HepG2 (cell line): ENCODE measurements at regions not wholly inside any gene's neighbourhood (a gene's known extent, or its start where the extent isn't known, plus 50 kb on each side); places are given as distances from the start of the nearest gene placed in this dataset.
A peak's percentile ranks its signal among the peaks of the same experiment; 100 is the strongest.

Experiments
- ATAC-seq: fragments of 200-7000 bp; cut with Tn5 transposase; 3 replicates; pipeline ENCODE4 v1.9.1; 2020; ENCODE audit warnings: mild to moderate bottlenecking, moderate library complexity
- BruUV-seq: library from RNA; stranded (reverse); fragments of 400-500 nt; replicated peaks from 2 replicates; lab custom pipeline; 2021; lab: Mats Ljungman, UMichigan
- CTCF ChIA-PET: fragments of 300-600 bp; formaldehyde crosslinking; extraction: SDS; loops from one replicate; lab custom pipeline; 2021; ENCODE audit warnings: low total read pairs, inconsistent platforms, low intra/inter-chr PET ratio; lab: Yijun Ruan, JAX
- POLR2A ChIA-PET: fragments of 350-600 bp; sonication (Branson Sonifier 250); formaldehyde crosslinking; loops from one replicate; lab custom pipeline; 2020; ENCODE audit warnings: antibody characterized with exemption, inconsistent platforms; lab: Yijun Ruan, JAX
- DNase-seq: peaks from one replicate; pipeline ENCODE4 v3.0.0-alpha.2; 2015; ENCODE audit warnings: low spot score
- FAIRE-seq: peaks from 3 replicates; lab custom pipeline; 2011; peaks lifted over from hg19 to GRCh38; lab: Jason Lieb, UNC
- H2AFZ ChIP-seq: one replicate; pipeline ENCODE4 v1.6.1; 2011; ENCODE audit warnings: low read length, inconsistent platforms
- H3K27ac ChIP-seq: fragments of 300-600 bp; 3 replicates; pipeline ENCODE4 v1.8.0; 2011; ENCODE audit warnings: mixed run types, mild to moderate bottlenecking, mixed read lengths, low read length, inconsistent platforms; ENCODE audit not compliant: insufficient read depth; ENCODE audit errors: extremely low read length
- H3K27me3 ChIP-seq, 2 experiments: fragments of 200-600 bp in 1 of 2; 2 replicates in 1 of 2; 3 replicates in 1 of 2; pipeline versions ENCODE4 v1.6.0 to v1.8.0; 2011; ENCODE audit warnings: low read length in 2 of 2, mild to moderate bottlenecking in 2 of 2, moderate library complexity in 2 of 2, inconsistent platforms in 1 of 2; ENCODE audit not compliant: insufficient read depth in 2 of 2, control insufficient read depth in 1 of 2
- H3K36me3 ChIP-seq, 2 experiments: fragments of 200-600 bp in 1 of 2; replicated peaks in 1 of 2; 2 replicates in 1 of 2; 3 replicates in 1 of 2; pipeline versions ENCODE4 v1.5.1 to v1.8.0; 2011; ENCODE audit warnings: low read length in 2 of 2, inconsistent platforms in 1 of 2; ENCODE audit not compliant: insufficient read depth in 2 of 2, control insufficient read depth in 1 of 2
- H3K4me1 ChIP-seq: 2 replicates; pipeline ENCODE4 v1.5.1; 2012; ENCODE audit warnings: low read length, inconsistent platforms; ENCODE audit not compliant: insufficient read depth
- H3K4me2 ChIP-seq: 2 replicates; pipeline ENCODE4 v1.6.0; 2011; ENCODE audit warnings: low read depth, low read length, inconsistent platforms
- H3K4me3 ChIP-seq, 3 experiments: fragments of 200-600 bp in 1 of 3; sonication (generic), shearing (Covaris generic) in 1 of 3; replicated peaks in 1 of 3; 2 replicates each; pipeline ENCODE4 v1.5.1; 2011 to 2016; ENCODE audit warnings: low read length in 3 of 3, inconsistent platforms in 2 of 3, low read depth in 2 of 3, mild to moderate bottlenecking in 2 of 3, control low read depth in 1 of 3, mixed read lengths in 1 of 3; ENCODE audit not compliant: insufficient read depth in 1 of 3
- H3K79me2 ChIP-seq: one replicate; pipeline ENCODE4 v1.6.1; 2011; ENCODE audit warnings: low read length, inconsistent platforms; ENCODE audit not compliant: insufficient read depth
- H3K9ac ChIP-seq: 2 replicates; pipeline ENCODE4 v1.6.0; 2011; ENCODE audit warnings: mild to moderate bottlenecking, low read depth, low read length, inconsistent platforms; ENCODE audit not compliant: insufficient read depth
- H3K9me3 ChIP-seq: 2 replicates; pipeline ENCODE4 v1.5.1; 2012; ENCODE audit warnings: mild to moderate bottlenecking, low read length
- H4K20me1 ChIP-seq: 2 replicates; pipeline ENCODE4 v1.6.0; 2011; ENCODE audit warnings: inconsistent platforms, mild to moderate bottlenecking, low read length, moderate library complexity; ENCODE audit not compliant: insufficient read depth
- KDM5B ChIP-seq: sonication (generic); formaldehyde crosslinking; IDR thresholded peaks from 2 replicates; pipeline ENCODE4 v1.4.0; 2020; ENCODE audit warnings: missing genetic modification reagents, mild to moderate bottlenecking, borderline replicate concordance
- NBN ChIP-seq: fragments of 450-650 bp; conservative IDR thresholded peaks from 2 replicates; pipeline ENCODE4 v1.6.1; 2017
- NPAS2 ChIP-seq: sonication (generic); formaldehyde crosslinking; IDR thresholded peaks from 2 replicates; pipeline ENCODE4 v1.8.0; 2022; ENCODE audit warnings: mild to moderate bottlenecking, missing genetic modification reagents, borderline replicate concordance
- NR2F1 ChIP-seq, 2 experiments: fragments of 450-650 bp in 1 of 2; formaldehyde crosslinking in 1 of 2; IDR thresholded peaks; 2 replicates each; pipeline versions ENCODE4 v1.5.0 to v1.6.1; 2016 to 2020; ENCODE audit warnings: mild to moderate bottlenecking in 1 of 2, missing compliant biosample characterization in 1 of 2, missing genetic modification reagents in 1 of 2, moderate library complexity in 1 of 2
- TAF1 ChIP-seq: sonication (generic); formaldehyde crosslinking; IDR thresholded peaks from 2 replicates; pipeline ENCODE4 v1.4.0; 2020; ENCODE audit warnings: missing genetic modification reagents
- ZNF138 ChIP-seq: sonication (generic); formaldehyde crosslinking; IDR thresholded peaks from 2 replicates; pipeline ENCODE4 v1.5.0; 2020; ENCODE audit warnings: mild to moderate bottlenecking, low read depth, missing genetic modification reagents
- ZNF292 ChIP-seq: sonication (generic); formaldehyde crosslinking; IDR thresholded peaks from 2 replicates; pipeline ENCODE4 v1.8.1; 2022; ENCODE audit warnings: mild to moderate bottlenecking, low read depth, missing genetic modification reagents, borderline replicate concordance
- ZNF34 ChIP-seq: sonication (generic); formaldehyde crosslinking; IDR thresholded peaks from 2 replicates; pipeline ENCODE4 v1.4.0; 2020; ENCODE audit warnings: mild to moderate bottlenecking, missing genetic modification reagents, borderline replicate concordance
- ZNF572 ChIP-seq: sonication (generic); formaldehyde crosslinking; IDR thresholded peaks from 2 replicates; pipeline ENCODE4 v1.5.1; 2020; ENCODE audit warnings: mild to moderate bottlenecking, missing genetic modification reagents
- WGBS: methylation state at CpG from one replicate; pipeline ENCODE4 v1.1.6; 2017; ENCODE audit warnings: low lambda C conversion rate; 5-methylcytosine and 5-hydroxymethylcytosine counted together
- in situ Hi-C: cut with HindIII; loops from 2 replicates; pipeline ENCODE4 v1.10.0; 2017; ENCODE audit warnings: low pct_unique_long_range_greater_than_20kb; ENCODE audit not compliant: extremely low pct_ligation_motif_present
- intact Hi-C: fragments of 100-400 bp; cut with micrococcal nuclease; formaldehyde crosslinking; loops from one replicate; pipeline ENCODE4 v1.10.0; 2022; ENCODE audit not compliant: unreplicated experiment

GRCh38 chrX:128754130-128754529, 701.9 kb upstream of the ACTRT1 start (continued):
- no peak for TF ChIP-seq ZNF572 (CRISPR knock-in tag)
- TF ChIP-seq NR2F1 (CRISPR knock-in tag; IDR thresholded peaks at IDR 0.05): peak in 1 of 2 experiments; percentile 68; a peak in 2 of 4 replicates

- H3K9ac ChIP-seq: no peak overlapping the region
- TF ChIP-seq TAF1 (no peak), ZNF138 (CRISPR knock-in tag) (no peak), ZNF34 (CRISPR knock-in tag) (no peak), NBN (no peak), NPAS2 (CRISPR knock-in tag) (no peak), KDM5B (no peak), ZNF292 (CRISPR knock-in tag) (no peak)
- H4K20me1 ChIP-seq: no peaks in the 10 kb centered on the region
- H3K4me3 ChIP-seq: no peak overlapping the region
- H3K79me2 ChIP-seq: no peaks in the 10 kb centered on the region
- no peaks in the 10 kb centered on the region for H3K4me1 ChIP-seq
- DNase-seq (no peak), ATAC-seq (no peak), FAIRE-seq (no peak)
- H3K27me3 ChIP-seq: no peaks in the 10 kb centered on the region
- no peak overlapping the region for H3K4me2 ChIP-seq
- CTCF ChIA-PET: no interaction called here
- no peak overlapping the region for H3K27ac ChIP-seq
- intact Hi-C loops (no loop called here), in situ Hi-C loops (no loop called here)
- POLR2A ChIA-PET: no interaction called here
- no TSS peak for BruUV-seq
- no peaks in the 10 kb centered on the region for H3K9me3 ChIP-seq
- H2AFZ ChIP-seq: no peak overlapping the region
- WGBS: 100% methylated on average over 1 of the region's 1 CpG
- no peaks in the 10 kb centered on the region for H3K36me3 ChIP-seq
Measured at GRCh38 chrX:128739539-128739938, 687.3 kb upstream of the ACTRT1 start.
